HG02943 (cell line): ENCODE measurements at regions not wholly inside any gene's neighbourhood (a gene's known extent, or its start where the extent isn't known, plus 50 kb on each side); places are given as distances from the start of the nearest gene placed in this dataset.
"Not testable (repeated sequence)": the region's sequence is repeated elsewhere in the genome, so short reads cannot be mapped to it uniquely, and the experiment has no call there.

ENCODE experiments used
- ATAC-seq: cut with Tn5 transposase; IDR thresholded peaks from one replicate; pipeline ENCODE4 v1.9.1; 2021; ENCODE audit warnings: mild to moderate bottlenecking, low read depth, moderate library complexity; ENCODE audit not compliant: unreplicated experiment

- ATAC-seq: no peak
Measured at GRCh38 chr2:3116371-3116770, 261.2 kb downstream of the EIPR1 start.

- no peak for ATAC-seq
Measured at GRCh38 chr2:3115301-3116042, 262.1 kb downstream of the EIPR1 start.

- no peak for ATAC-seq
Measured at GRCh38 chr2:3114406-3115185, 263.0 kb downstream of the EIPR1 start.

GRCh38 chr2:3113769-3114168 is 263.8 kb downstream of the EIPR1 start:
- no peak for ATAC-seq

GRCh38 chr2:3113122-3113521 is 264.5 kb downstream of the EIPR1 start:
- ATAC-seq: no peak

GRCh38 chr2:3112553-3112952 is 265.1 kb downstream of the EIPR1 start:
- ATAC-seq: no peak

GRCh38 chr2:3112131-3112530 is 265.5 kb downstream of the EIPR1 start:
- ATAC-seq: no peak

GRCh38 chr2:3110994-3111666 is 266.5 kb downstream of the EIPR1 start:
- ATAC-seq: no peak

GRCh38 chr2:3110555-3110954 is 267.1 kb downstream of the EIPR1 start:
- no peak for ATAC-seq

- no peak for ATAC-seq
Measured at GRCh38 chr2:3108710-3109702, 268.6 kb downstream of the EIPR1 start.

GRCh38 chr2:3108105-3108504 is 269.5 kb downstream of the EIPR1 start:
- ATAC-seq: no peak

- no peak for ATAC-seq
Measured at GRCh38 chr2:3107567-3107966, 270.1 kb downstream of the EIPR1 start.

GRCh38 chr2:3105814-3106569 is 271.6 kb downstream of the EIPR1 start:
- no peak for ATAC-seq

- ATAC-seq: not testable (repeated sequence)
Measured at GRCh38 chr2:3104958-3105813, 272.4 kb downstream of the EIPR1 start.

GRCh38 chr2:3104261-3104660 is 273.4 kb downstream of the EIPR1 start:
- ATAC-seq: no peak

GRCh38 chr2:3102922-3103569 is 274.6 kb downstream of the EIPR1 start:
- no peak for ATAC-seq

- ATAC-seq: no peak
Measured at GRCh38 chr2:3102081-3102921, 275.3 kb downstream of the EIPR1 start.
